ENCODE measurements at regions not wholly inside any gene's neighbourhood (a gene's known extent, or its start where the extent isn't known, plus 50 kb on each side); places are given as distances from the start of the nearest gene placed in this dataset.

DNA sequence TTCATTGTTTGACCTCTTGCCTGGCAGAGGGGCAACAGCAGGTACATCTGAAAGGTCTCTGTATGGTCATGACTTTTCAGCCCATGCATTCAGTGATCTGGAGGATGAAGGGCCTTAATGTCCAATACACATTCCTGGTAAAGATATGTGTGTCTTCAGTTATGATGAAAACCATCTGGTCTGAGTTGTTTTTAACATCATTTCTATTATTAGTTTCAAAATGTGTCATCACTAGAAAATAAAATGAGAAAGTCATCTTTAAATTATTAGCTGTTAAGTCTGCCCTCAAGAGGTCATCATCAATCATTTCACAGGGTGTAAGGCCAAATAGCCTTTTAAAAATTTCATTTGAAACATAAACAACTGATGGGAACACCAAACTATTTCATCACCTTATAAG is 92.1 kb upstream of the PLSCR4 start:
- TF ChIP-seq, protein P1, sequence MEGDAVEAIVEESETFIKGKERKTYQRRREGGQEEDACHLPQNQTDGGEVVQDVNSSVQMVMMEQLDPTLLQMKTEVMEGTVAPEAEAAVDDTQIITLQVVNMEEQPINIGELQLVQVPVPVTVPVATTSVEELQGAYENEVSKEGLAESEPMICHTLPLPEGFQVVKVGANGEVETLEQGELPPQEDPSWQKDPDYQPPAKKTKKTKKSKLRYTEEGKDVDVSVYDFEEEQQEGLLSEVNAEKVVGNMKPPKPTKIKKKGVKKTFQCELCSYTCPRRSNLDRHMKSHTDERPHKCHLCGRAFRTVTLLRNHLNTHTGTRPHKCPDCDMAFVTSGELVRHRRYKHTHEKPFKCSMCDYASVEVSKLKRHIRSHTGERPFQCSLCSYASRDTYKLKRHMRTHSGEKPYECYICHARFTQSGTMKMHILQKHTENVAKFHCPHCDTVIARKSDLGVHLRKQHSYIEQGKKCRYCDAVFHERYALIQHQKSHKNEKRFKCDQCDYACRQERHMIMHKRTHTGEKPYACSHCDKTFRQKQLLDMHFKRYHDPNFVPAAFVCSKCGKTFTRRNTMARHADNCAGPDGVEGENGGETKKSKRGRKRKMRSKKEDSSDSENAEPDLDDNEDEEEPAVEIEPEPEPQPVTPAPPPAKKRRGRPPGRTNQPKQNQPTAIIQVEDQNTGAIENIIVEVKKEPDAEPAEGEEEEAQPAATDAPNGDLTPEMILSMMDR (IDR thresholded peaks at IDR 0.05; ENCODE audit: low read length) = no peak
- no peak for TF ChIP-seq EZH2 (IDR thresholded peaks at IDR 0.05; ENCODE audit: borderline replicate concordance, low read length)
